Skeletal muscle satellite cell (primary cell): ENCODE measurements at regions not wholly inside any gene's neighbourhood (a gene's known extent, or its start where the extent isn't known, plus 50 kb on each side); places are given as distances from the start of the nearest gene placed in this dataset.

ENCODE experiments used
- H3K27me3 ChIP-seq: 2 replicates; pipeline ENCODE4 v1.7.0; 2013; ENCODE audit warnings: low read length; ENCODE audit not compliant: control insufficient read depth, insufficient read depth
- H3K36me3 ChIP-seq: 2 replicates; pipeline ENCODE4 v1.7.0; 2013; ENCODE audit warnings: mild to moderate bottlenecking, control low read depth, low read length; ENCODE audit not compliant: insufficient read depth
- H3K4me1 ChIP-seq: 2 replicates; pipeline ENCODE4 v1.7.0; 2013; ENCODE audit warnings: low read length; ENCODE audit not compliant: control insufficient read depth, insufficient read depth
- H3K4me2 ChIP-seq: 2 replicates; pipeline ENCODE4 v1.7.0; 2013; ENCODE audit warnings: mild to moderate bottlenecking, low read length
- H3K4me3 ChIP-seq: 2 replicates; pipeline ENCODE4 v1.7.0; 2013; ENCODE audit warnings: low read length
- H3K9ac ChIP-seq: 2 replicates; pipeline ENCODE4 v1.7.0; 2013; ENCODE audit warnings: mild to moderate bottlenecking, low read depth, low read length, moderate library complexity
- H3K9me3 ChIP-seq: replicated peaks from 2 replicates; pipeline ENCODE4 v1.7.0; 2013; ENCODE audit warnings: mild to moderate bottlenecking, control low read depth, low read length

DNA sequence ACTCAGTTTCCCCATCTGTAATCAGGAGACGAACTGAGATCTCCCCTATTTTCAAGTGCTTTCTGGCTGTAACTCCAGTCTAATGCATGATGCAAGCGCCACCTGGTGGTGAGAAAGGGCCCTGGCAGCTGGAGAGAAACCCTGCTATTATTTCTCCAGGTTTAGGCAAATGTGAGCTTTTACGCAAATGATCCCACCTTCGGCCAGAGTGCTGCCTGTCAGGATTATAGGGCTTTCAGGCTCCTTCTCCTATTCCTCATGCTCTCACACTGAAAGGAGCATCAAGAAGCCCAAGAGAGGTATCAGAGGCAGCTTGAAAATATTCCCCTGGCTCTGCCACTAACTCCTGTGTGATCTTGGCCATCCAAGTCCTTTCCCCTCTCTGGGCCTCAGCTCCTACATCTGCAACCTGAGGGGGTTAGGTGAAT lies 93.9 kb upstream of the RASGRF1 start:
- no peak overlapping the region for H3K4me3 ChIP-seq
- no peaks in the 10 kb centered on the region for H3K36me3 ChIP-seq
- no peaks in the 10 kb centered on the region for H3K9me3 ChIP-seq
- H3K4me1 ChIP-seq: no peaks in the 10 kb centered on the region
- H3K9ac ChIP-seq: no peak overlapping the region
- peaks cover 15% of the 10 kb centered on the region for H3K27me3 ChIP-seq
- no peak overlapping the region for H3K4me2 ChIP-seq

DNA sequence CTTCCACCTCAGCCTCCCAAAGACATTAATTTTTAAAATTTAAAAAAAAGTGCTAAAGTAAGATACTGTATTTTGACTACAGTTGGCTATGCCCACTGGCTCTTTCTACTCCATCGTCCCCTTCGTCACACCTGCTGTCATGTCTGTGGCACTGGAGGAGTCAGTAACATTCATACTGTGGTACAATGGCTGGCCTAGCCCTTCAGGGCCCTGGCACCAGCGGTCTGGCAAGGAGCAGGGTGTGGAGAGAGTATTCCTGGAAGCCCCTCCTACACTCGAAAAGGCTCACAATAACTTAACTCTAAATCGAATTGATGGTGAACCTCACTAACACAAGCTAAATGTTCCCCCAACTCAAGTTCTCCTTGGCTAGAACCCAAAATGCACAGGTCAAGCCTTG lies 89.7 kb upstream of the RASGRF1 start:
- Histone ChIP-seq H3K4me2 (no peak overlapping the region), H3K9ac (no peak overlapping the region), H3K27me3 (no peaks in the 10 kb centered on the region), H3K4me3 (no peak overlapping the region), H3K4me1 (no peaks in the 10 kb centered on the region), H3K36me3 (no peaks in the 10 kb centered on the region), H3K9me3 (no peaks in the 10 kb centered on the region)

DNA sequence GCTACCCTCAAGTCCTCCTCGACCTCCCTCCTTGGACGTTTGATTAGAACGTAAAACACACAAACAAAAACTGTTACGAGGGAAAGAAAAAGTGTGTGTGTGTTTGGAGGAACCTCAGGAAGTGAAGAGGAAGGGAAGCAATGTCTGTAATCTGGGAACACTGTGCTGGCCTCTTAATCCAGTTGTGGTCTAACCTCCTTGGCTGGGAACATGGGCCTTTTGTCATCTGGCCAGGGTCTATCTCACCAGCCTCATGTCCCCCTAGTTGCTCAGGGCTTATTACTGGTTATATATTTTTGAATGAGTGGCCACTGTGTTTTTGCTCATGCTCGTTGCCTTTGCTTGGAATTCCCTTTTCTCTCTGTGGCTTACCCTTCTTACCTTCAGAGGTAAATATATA lies 89.0 kb upstream of the RASGRF1 start:
- Histone ChIP-seq H3K27me3 (no peaks in the 10 kb centered on the region), H3K4me1 (no peaks in the 10 kb centered on the region), H3K9me3 (no peaks in the 10 kb centered on the region), H3K4me2 (no peak overlapping the region), H3K4me3 (no peak overlapping the region), H3K9ac (no peak overlapping the region), H3K36me3 (no peaks in the 10 kb centered on the region)

DNA sequence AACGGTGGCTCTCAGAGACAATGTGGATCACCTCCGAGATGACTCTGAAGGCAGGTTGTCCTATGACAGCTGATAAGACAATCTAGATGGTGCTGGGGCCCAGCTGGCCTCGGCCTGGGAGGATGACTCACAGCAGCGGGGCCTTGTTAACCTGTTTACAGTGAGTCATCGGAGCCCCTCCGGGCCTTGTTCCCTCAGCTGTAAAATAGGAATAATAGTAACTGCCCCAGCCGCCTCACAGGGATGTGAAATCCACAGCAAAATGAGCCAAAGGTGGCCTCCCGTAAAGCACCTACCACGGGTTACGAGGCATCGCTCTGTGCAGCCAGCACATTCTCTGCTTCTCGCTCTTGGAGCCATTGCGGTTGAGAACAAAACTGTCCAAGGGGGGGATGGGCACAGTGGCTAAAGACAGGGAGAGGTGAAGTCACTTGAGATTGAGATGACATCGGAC lies 88.6 kb upstream of the RASGRF1 start:
- no peak overlapping the region for H3K9ac ChIP-seq
- H3K27me3 ChIP-seq: no peaks in the 10 kb centered on the region
- no peak overlapping the region for H3K4me2 ChIP-seq
- H3K36me3 ChIP-seq: no peaks in the 10 kb centered on the region
- H3K4me1 ChIP-seq: no peaks in the 10 kb centered on the region
- H3K9me3 ChIP-seq: no peaks in the 10 kb centered on the region
- no peak overlapping the region for H3K4me3 ChIP-seq

DNA sequence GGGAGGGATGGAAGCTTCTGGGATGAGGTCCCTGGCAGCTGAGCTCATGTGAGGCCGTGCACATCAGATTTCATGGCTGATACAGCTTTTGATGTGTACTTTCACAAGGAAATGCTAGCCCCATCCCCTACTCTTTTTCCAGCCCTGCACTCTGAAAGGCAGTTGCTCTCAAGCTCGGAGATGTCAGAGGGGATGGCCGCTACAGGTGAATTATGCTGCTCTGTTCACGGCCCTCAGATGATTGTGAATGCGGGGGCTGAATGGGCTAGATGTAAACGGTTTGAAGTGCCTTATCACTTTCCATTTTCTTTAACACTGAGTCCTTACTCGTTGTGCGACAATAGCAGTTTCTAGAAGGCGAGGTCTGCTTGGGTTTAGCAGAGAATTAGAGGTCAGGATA lies 88.0 kb upstream of the RASGRF1 start:
- Histone ChIP-seq H3K4me1 (no peaks in the 10 kb centered on the region), H3K9ac (no peak overlapping the region), H3K9me3 (no peaks in the 10 kb centered on the region), H3K27me3 (no peaks in the 10 kb centered on the region), H3K4me2 (no peak overlapping the region), H3K4me3 (no peak overlapping the region), H3K36me3 (no peaks in the 10 kb centered on the region)

DNA sequence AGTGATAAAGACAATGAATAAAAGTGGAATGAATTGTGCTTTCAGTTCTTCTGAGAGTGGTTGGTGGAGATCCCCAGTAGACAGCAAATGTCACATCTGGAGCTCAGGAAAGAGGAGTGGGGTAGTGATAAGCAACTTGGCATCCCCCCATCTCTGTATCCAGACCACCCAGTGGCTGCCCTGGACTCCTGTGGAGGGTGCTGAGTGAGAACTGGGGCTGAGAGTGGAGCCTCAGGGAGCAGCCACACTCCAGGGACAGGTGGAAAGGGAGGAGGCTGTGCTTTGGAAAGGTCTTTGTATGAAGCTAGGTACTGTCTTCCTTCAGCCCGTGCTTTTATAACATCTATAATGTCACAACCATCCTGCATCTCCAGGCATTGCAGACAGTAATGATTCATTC lies 85.6 kb upstream of the RASGRF1 start:
- no peak overlapping the region for H3K4me2 ChIP-seq
- H3K4me3 ChIP-seq: no peak overlapping the region
- no peaks in the 10 kb centered on the region for H3K36me3 ChIP-seq
- H3K27me3 ChIP-seq: no peaks in the 10 kb centered on the region
- peaks cover 4% of the 10 kb centered on the region for H3K4me1 ChIP-seq
- H3K9ac ChIP-seq: no peak overlapping the region
- no peaks in the 10 kb centered on the region for H3K9me3 ChIP-seq

DNA sequence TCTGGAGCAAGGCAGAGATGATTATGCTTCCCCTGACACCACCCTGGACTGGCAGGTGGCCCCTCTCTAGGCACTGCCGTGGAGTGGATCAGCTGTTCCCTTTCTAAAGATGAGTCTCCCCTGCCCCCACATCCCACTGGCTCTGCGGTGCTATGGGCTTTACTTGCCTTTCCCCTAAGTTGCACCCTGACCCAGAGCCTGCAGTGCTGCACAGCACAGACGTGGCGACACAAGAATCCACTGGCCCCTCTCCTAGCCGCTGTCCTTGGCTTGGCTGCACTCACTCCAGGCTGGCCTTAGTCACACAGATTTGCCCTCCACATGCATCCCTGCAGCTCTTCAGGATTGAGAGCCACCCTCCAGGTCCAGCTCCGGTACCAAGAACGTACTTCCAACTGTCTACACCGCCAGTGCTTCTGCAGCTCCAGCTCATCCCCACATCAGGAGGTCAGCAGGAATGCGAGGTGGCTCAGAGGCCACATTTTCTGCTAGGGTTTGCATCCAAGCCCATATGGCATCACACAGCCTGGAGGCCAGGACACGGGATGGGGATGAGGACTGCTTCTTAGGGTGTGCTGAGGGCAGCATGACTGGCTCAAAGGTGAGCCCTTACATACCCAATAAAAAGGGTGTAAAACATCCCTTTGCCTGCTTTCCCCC lies 82.4 kb upstream of the RASGRF1 start:
- Histone ChIP-seq H3K4me2 (no peak overlapping the region), H3K4me1 (peaks cover 27% of the 10 kb centered on the region), H3K4me3 (no peak overlapping the region), H3K27me3 (no peaks in the 10 kb centered on the region), H3K36me3 (no peaks in the 10 kb centered on the region), H3K9me3 (no peaks in the 10 kb centered on the region), H3K9ac (no peak overlapping the region)

DNA sequence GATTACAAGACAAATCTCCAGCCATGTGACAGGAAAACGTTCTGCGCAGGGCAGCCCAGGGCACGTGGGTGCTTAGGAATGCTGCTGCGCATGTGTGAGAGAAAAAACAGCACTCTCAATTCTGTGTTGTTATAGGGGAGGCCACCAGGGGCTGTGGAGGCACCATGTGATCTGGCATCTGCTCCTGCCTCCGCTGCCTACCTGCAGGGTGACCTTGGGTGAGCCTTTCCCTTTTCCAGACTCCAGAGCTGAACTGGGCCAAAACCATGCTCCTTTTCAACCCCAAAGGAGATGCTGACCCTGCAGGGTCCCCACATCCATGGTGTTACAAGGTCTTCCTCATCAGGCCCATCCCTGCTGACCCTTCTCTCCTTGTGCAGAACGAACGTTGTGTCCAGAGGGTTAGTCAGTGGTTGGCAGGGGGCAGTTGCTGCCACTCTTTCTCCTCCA lies 81.5 kb upstream of the RASGRF1 start:
- Histone ChIP-seq H3K4me2 (no peak overlapping the region), H3K27me3 (no peaks in the 10 kb centered on the region), H3K4me1 (peaks cover 27% of the 10 kb centered on the region), H3K9me3 (no peaks in the 10 kb centered on the region), H3K36me3 (no peaks in the 10 kb centered on the region), H3K9ac (no peak overlapping the region), H3K4me3 (no peak overlapping the region)

DNA sequence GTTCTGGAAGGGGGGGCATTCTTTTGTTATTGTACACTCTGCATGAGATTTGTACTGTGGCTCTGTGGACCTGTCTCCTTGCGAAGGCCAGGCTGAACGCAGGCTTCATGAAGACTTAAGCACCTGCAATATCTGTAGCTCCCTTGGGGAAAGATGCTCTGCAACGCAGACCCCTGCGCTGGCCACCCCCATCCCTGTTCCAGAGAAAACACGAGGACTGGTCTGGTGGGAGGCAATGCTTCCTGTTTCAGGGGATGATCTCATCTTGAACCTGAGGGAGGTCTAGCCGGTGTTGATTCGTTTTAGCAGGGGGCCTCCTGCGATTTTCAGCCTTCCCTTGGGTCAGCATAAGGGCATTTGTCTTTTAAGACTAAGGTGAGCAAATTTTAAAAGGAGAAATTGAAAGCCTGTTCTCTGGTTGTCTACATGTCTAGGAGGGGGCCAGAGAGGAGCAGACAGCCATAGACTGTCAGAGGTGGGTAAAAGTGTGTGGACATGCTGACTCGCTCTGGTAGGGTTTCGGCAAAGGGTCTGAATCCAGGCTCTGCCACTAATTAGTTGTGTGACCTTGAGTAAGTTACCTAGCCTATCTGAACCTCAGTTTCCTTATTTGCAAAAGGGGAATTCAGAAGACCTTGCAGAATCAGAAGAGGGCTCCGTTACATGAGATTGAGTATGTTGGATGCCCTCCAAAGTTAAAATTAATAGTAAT lies 80.9 kb upstream of the RASGRF1 start:
- H3K9me3 ChIP-seq: no peaks in the 10 kb centered on the region
- H3K27me3 ChIP-seq: no peaks in the 10 kb centered on the region
- no peak overlapping the region for H3K4me3 ChIP-seq
- peaks cover 27% of the 10 kb centered on the region for H3K4me1 ChIP-seq
- H3K9ac ChIP-seq: no peak overlapping the region
- H3K36me3 ChIP-seq: no peaks in the 10 kb centered on the region
- H3K4me2 ChIP-seq: no peak overlapping the region

DNA sequence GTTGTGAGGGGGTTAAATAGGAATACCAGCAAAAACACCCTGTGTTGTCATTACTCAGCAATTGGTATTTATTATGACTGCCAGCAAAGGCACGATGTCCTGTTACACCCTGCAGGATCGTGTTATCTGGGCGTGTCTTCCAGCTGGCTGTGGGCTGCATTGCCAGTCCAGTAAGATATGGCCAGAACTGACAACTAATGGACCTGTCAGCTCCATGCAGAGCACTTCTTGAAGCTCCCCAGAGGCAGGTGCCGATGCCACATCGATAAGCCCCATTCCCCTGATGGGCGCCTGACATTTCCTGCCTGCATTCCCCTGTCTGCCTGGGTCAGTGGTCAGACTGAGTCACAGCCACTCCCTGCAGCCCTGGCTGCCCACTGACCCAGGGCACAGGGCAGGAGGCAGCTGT lies 79.7 kb upstream of the RASGRF1 start:
- peak overlapping the region; percentile 28 for H3K4me3 ChIP-seq
- H3K9ac ChIP-seq: peak overlapping the region; percentile 64
- peaks cover 27% of the 10 kb centered on the region for H3K4me1 ChIP-seq
- H3K36me3 ChIP-seq: no peaks in the 10 kb centered on the region
- no peaks in the 10 kb centered on the region for H3K27me3 ChIP-seq
- no peaks in the 10 kb centered on the region for H3K9me3 ChIP-seq
- H3K4me2 ChIP-seq: peak overlapping the region; percentile 61

DNA sequence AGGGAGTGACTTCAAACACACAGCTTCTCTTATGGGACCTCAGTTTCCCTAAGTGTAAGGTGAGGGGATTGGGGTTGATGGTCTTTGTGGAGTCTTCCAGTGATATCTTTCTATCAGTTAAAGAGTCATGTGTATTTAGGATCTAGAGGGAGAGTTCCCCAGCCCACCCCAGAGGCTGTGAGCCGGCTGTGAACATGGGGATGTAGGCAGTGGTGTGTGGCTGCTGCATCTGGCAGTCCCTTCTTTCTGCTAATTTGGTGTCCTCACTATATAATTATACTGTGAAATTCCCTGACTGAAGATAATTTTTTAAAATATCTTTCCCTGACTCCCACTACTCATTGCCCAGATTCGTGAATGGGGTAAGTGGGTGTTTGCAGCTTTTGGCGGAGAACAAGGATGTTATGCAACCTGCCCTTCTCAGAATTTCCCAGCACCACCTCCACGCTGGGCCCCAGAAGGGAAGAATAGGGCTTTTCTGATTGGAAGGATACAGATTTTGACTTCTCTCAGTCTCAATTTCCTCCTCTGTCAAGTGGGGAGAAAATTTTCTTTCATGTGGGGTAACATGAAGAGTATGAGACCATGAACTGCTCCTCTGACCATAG lies 79.0 kb upstream of the RASGRF1 start:
- Histone ChIP-seq H3K9me3 (no peaks in the 10 kb centered on the region), H3K9ac (peak overlapping the region; percentile 64), H3K36me3 (no peaks in the 10 kb centered on the region), H3K4me3 (peak overlapping the region; percentile 28), H3K27me3 (no peaks in the 10 kb centered on the region), H3K4me2 (peak overlapping the region; percentile 61), H3K4me1 (peaks cover 27% of the 10 kb centered on the region)
